Left ventricle myocardium inferior (tissue), 1 donor: ENCODE measurements at regions not wholly inside any gene's neighbourhood (a gene's known extent, or its start where the extent isn't known, plus 50 kb on each side); places are given as distances from the start of the nearest gene placed in this dataset.

ENCODE experiments used
- DNase-seq: peaks from one replicate; pipeline ENCODE4 v3.0.0-alpha.2; 2020
- H3K27ac ChIP-seq: fragments of 200-600 bp; replicated peaks from 2 replicates; pipeline ENCODE4 v1.8.0; 2021
- H3K27me3 ChIP-seq: fragments of 200-600 bp; 2 replicates; pipeline ENCODE4 v1.8.0; 2021; ENCODE audit warnings: low read depth
- H3K36me3 ChIP-seq: fragments of 200-600 bp; 2 replicates; pipeline ENCODE4 v1.8.0; 2021
- H3K4me1 ChIP-seq: fragments of 200-600 bp; 2 replicates; pipeline ENCODE4 v1.8.0; 2021
- H3K4me3 ChIP-seq: fragments of 200-600 bp; 2 replicates; pipeline ENCODE4 v1.8.0; 2021; ENCODE audit warnings: mild to moderate bottlenecking, moderate library complexity
- H3K9me3 ChIP-seq: fragments of 200-600 bp; replicated peaks from 2 replicates; pipeline ENCODE4 v1.8.0; 2021
- CTCF ChIP-seq: fragments of 200-600 bp; IDR thresholded peaks from 2 replicates; pipeline ENCODE4 v1.8.0; 2021; ENCODE audit warnings: antibody characterized with exemption, mild to moderate bottlenecking, borderline replicate concordance
- intact Hi-C: fragments of 100-400 bp; cut with micrococcal nuclease; formaldehyde crosslinking; loops from one replicate; pipeline ENCODE4 v1.11.0; 2022
- donor health status: DM: no; HTN: yes; CAD: no; lungs with severe emphysema.

GRCh38 chr4:57591073-57591472, 480.9 kb upstream of the IGFBP7 start:
- Histone ChIP-seq H3K27ac (no peak overlapping the region), H3K4me1 (no peaks in the 10 kb centered on the region), H3K9me3 (no peaks in the 10 kb centered on the region), H3K36me3 (no peaks in the 10 kb centered on the region), H3K4me3 (no peak overlapping the region), H3K27me3 (no peaks in the 10 kb centered on the region)
- intact Hi-C loops: no loop called here
- no peak for DNase-seq
- TF ChIP-seq CTCF: no peak

GRCh38 chr4:57588557-57588956, 478.4 kb upstream of the IGFBP7 start:
- intact Hi-C loops: no loop called here
- TF ChIP-seq CTCF: no peak
- H3K4me1 ChIP-seq: no peaks in the 10 kb centered on the region
- H3K36me3 ChIP-seq: no peaks in the 10 kb centered on the region
- no peak for DNase-seq
- H3K27me3 ChIP-seq: no peaks in the 10 kb centered on the region
- no peak overlapping the region for H3K4me3 ChIP-seq
- no peak overlapping the region for H3K27ac ChIP-seq
- no peaks in the 10 kb centered on the region for H3K9me3 ChIP-seq

- H3K36me3 ChIP-seq: no peaks in the 10 kb centered on the region
- H3K9me3 ChIP-seq: peaks cover 5% of the 10 kb centered on the region
- no peaks in the 10 kb centered on the region for H3K27me3 ChIP-seq
- TF ChIP-seq CTCF: no peak
- no peak for DNase-seq
- H3K27ac ChIP-seq: no peak overlapping the region
- H3K4me1 ChIP-seq: peaks cover 5% of the 10 kb centered on the region
- intact Hi-C loops: no loop called here
- no peak overlapping the region for H3K4me3 ChIP-seq
Observed at GRCh38 chr4:57580710-57581599, 470.8 kb upstream of the IGFBP7 start.

- H3K27me3 ChIP-seq: no peaks in the 10 kb centered on the region
- DNase-seq: no peak
- H3K4me1 ChIP-seq: peaks cover 8% of the 10 kb centered on the region
- intact Hi-C loops: no loop called here
- H3K4me3 ChIP-seq: no peak overlapping the region
- peaks cover 5% of the 10 kb centered on the region for H3K9me3 ChIP-seq
- no peak overlapping the region for H3K27ac ChIP-seq
- no peak for TF ChIP-seq CTCF
- no peaks in the 10 kb centered on the region for H3K36me3 ChIP-seq
Observed at GRCh38 chr4:57575426-57575825, 465.2 kb upstream of the IGFBP7 start.

GRCh38 chr4:57554556-57555092, 444.4 kb upstream of the IGFBP7 start:
- TF ChIP-seq CTCF: no peak
- Histone ChIP-seq H3K27ac (no peak overlapping the region), H3K4me1 (no peaks in the 10 kb centered on the region), H3K36me3 (no peaks in the 10 kb centered on the region), H3K4me3 (no peak overlapping the region), H3K9me3 (peaks cover 2% of the 10 kb centered on the region), H3K27me3 (no peaks in the 10 kb centered on the region)
- intact Hi-C loops: no loop called here
- DNase-seq: no peak
